Large intestine (tissue), 3 donors: ENCODE measurements at regions not wholly inside any gene's neighbourhood (a gene's known extent, or its start where the extent isn't known, plus 50 kb on each side); places are given as distances from the start of the nearest gene placed in this dataset.
A peak's percentile ranks its signal among the peaks of the same experiment; 100 is the strongest.

Experiments used
- DNase-seq, 2 donors: peaks; one replicate each; pipeline versions ENCODE4 v3.0.0 to v3.0.0-alpha.2; 2013
- H3K27ac ChIP-seq: one replicate; pipeline ENCODE4 v1.5.1; 2013; ENCODE audit warnings: low read length
- H3K27me3 ChIP-seq: 2 replicates; pipeline ENCODE4 v1.6.1; 2013; ENCODE audit warnings: low read length; ENCODE audit not compliant: control insufficient read depth, insufficient read depth
- H3K36me3 ChIP-seq: 2 replicates; pipeline ENCODE4 v1.6.1; 2013; ENCODE audit warnings: low read length; ENCODE audit not compliant: control insufficient read depth, insufficient read depth
- H3K4me1 ChIP-seq: one replicate; pipeline ENCODE4 v1.6.1; 2013; ENCODE audit warnings: low read length; ENCODE audit not compliant: control insufficient read depth, insufficient read depth
- H3K4me3 ChIP-seq: one replicate; pipeline ENCODE4 v1.5.1; 2013; ENCODE audit warnings: low read length
- H3K9me3 ChIP-seq: one replicate; pipeline ENCODE4 v1.6.1; 2013; ENCODE audit warnings: mild to moderate bottlenecking, low read depth, low read length, moderate library complexity; ENCODE audit not compliant: control insufficient read depth
- WGBS: methylation state at CpG from one replicate; pipeline ENCODE4 v1.1.5; 2013; ENCODE audit warnings: low lambda C conversion rate; ENCODE audit not compliant: insufficient coverage; 5-methylcytosine and 5-hydroxymethylcytosine counted together

GRCh38 chr20:6524305-6524704, 243.2 kb upstream of the BMP2 start:
- Histone ChIP-seq H3K4me1 (no peaks in the 10 kb centered on the region), H3K27ac (no peak overlapping the region), H3K9me3 (peaks cover 12% of the 10 kb centered on the region), H3K36me3 (no peaks in the 10 kb centered on the region), H3K4me3 (no peak overlapping the region), H3K27me3 (no peaks in the 10 kb centered on the region)
- DNase-seq, result no peak
- 89% methylated on average over 3 of the region's 3 CpGs for WGBS

DNA sequence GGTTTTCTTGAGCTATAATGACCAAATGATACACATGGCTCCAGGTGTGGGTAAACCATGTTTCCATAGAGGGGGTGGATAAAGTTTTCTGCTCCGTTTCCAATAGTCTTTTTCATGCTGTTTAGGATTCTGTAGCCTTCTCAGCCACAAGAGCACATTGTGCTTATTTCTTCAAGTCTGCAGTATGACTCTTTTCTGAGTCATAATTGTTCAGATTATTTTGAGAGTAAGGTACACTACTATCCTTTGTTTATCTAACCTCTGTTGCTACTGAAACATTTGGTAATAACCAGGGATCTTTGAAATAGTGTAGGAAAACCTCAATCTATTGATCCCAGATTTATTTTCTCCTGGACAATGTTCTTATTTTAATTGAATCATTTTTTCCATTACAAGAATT, 247.9 kb upstream of the BMP2 start:
- Histone ChIP-seq H3K4me1 (no peaks in the 10 kb centered on the region), H3K9me3 (no peaks in the 10 kb centered on the region), H3K27me3 (no peaks in the 10 kb centered on the region), H3K36me3 (no peaks in the 10 kb centered on the region), H3K27ac (no peak overlapping the region), H3K4me3 (no peak overlapping the region)
- no CpG with 5 or more reads among the region's 1 CpG for WGBS
- DNase-seq, result no peak

- no peak overlapping the region for H3K4me3 ChIP-seq
- DNase-seq, result no peak
- no peaks in the 10 kb centered on the region for H3K9me3 ChIP-seq
- H3K27me3 ChIP-seq, result no peaks in the 10 kb centered on the region
- no peak overlapping the region for H3K27ac ChIP-seq
- no CpG with 5 or more reads among the region's 1 CpG for WGBS
- no peaks in the 10 kb centered on the region for H3K36me3 ChIP-seq
- no peaks in the 10 kb centered on the region for H3K4me1 ChIP-seq
Measured at GRCh38 chr20:6515261-6515660, 252.2 kb upstream of the BMP2 start.

DNA sequence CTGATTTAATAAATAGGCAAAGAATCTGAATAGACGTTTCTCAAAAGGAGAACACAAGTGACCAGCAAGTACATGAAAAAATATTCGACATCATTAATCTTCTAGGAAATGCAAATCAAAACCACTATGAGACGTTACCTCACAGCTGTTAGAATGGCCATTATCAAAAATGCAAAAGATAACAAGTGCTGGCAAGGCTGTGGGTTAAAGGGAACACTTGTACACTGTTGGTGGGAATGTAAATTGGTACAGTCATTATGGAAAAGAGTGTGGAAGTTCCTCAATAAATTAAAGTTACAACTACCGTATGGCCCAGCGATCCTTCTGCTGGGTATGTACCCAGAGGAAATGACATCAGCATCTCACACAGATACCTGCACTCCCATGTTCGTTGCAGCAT, 253.9 kb upstream of the BMP2 start:
- Histone ChIP-seq H3K9me3 (no peaks in the 10 kb centered on the region), H3K27ac (no peak overlapping the region), H3K4me3 (no peak overlapping the region), H3K27me3 (no peaks in the 10 kb centered on the region), H3K36me3 (no peaks in the 10 kb centered on the region), H3K4me1 (no peaks in the 10 kb centered on the region)
- WGBS, result 92% methylated on average over 2 of the region's 6 CpGs
- DNase-seq, result no peak

DNA sequence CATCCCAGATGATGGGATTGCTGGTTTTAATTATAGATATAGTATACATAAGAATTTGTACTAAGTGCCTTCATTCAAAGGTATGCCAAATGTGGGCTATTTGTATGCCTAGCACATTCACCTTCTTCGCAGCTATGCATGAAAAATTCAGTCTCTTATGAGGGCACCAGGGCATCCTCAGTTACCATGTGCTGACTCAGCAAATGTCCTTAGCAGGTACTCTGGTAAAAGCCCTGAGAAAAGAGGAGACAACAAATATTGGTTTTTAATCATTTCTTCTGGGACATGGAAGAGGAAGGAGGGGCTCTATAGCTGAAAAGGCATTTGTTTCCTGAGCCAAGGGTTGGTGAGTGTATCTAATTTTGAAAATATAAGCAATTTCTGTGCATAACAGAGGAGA, 258.1 kb upstream of the BMP2 start:
- WGBS, result 83% methylated on average over 1 of the region's 1 CpG
- Histone ChIP-seq H3K36me3 (no peaks in the 10 kb centered on the region), H3K4me1 (no peaks in the 10 kb centered on the region), H3K27ac (no peak overlapping the region), H3K27me3 (no peaks in the 10 kb centered on the region), H3K9me3 (no peaks in the 10 kb centered on the region), H3K4me3 (no peak overlapping the region)
- DNase-seq, result no peak

- no peak for DNase-seq
- Histone ChIP-seq H3K4me1 (no peaks in the 10 kb centered on the region), H3K27ac (no peak overlapping the region), H3K36me3 (no peaks in the 10 kb centered on the region), H3K9me3 (no peaks in the 10 kb centered on the region), H3K4me3 (no peak overlapping the region), H3K27me3 (no peaks in the 10 kb centered on the region)
- no CpG with 5 or more reads among the region's 3 CpGs for WGBS
Measured at GRCh38 chr20:6506906-6507305, 260.6 kb upstream of the BMP2 start.

DNA sequence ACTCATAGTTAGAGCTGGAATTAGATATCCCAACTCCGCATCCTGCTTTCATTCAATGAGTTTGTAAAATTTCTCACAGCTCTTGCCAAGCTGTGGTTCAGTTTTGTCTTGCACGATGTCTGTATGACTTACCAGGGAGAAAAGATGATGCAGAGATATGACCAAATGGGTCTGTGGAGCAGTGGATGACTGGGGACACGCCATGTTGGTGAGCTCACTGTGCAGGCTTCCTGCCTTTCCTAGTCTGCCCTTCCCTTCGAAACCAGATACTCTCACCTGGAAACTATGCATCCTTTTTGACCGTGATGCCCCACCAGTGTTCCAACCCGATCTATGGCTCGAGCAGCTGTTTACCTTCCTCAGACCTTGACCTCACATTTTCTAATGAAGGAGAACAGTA, 262.7 kb upstream of the BMP2 start:
- H3K9me3 ChIP-seq, result no peaks in the 10 kb centered on the region
- H3K4me1 ChIP-seq, result no peaks in the 10 kb centered on the region
- WGBS, result no CpG with 5 or more reads among the region's 7 CpGs
- DNase-seq, result no peak
- no peaks in the 10 kb centered on the region for H3K36me3 ChIP-seq
- H3K27ac ChIP-seq, result no peak overlapping the region
- no peaks in the 10 kb centered on the region for H3K27me3 ChIP-seq
- H3K4me3 ChIP-seq, result no peak overlapping the region

GRCh38 chr20:6504179-6504578, 263.3 kb upstream of the BMP2 start:
- WGBS, result 68% methylated on average over 2 of the region's 2 CpGs
- no peaks in the 10 kb centered on the region for H3K4me1 ChIP-seq
- H3K9me3 ChIP-seq, result no peaks in the 10 kb centered on the region
- DNase-seq, result no peak
- H3K36me3 ChIP-seq, result no peaks in the 10 kb centered on the region
- no peak overlapping the region for H3K27ac ChIP-seq
- H3K4me3 ChIP-seq, result no peak overlapping the region
- H3K27me3 ChIP-seq, result no peaks in the 10 kb centered on the region

GRCh38 chr20:6502999-6503398, 264.5 kb upstream of the BMP2 start:
- H3K9me3 ChIP-seq, result no peaks in the 10 kb centered on the region
- WGBS, result no CpG with 5 or more reads among the region's 2 CpGs

DNA sequence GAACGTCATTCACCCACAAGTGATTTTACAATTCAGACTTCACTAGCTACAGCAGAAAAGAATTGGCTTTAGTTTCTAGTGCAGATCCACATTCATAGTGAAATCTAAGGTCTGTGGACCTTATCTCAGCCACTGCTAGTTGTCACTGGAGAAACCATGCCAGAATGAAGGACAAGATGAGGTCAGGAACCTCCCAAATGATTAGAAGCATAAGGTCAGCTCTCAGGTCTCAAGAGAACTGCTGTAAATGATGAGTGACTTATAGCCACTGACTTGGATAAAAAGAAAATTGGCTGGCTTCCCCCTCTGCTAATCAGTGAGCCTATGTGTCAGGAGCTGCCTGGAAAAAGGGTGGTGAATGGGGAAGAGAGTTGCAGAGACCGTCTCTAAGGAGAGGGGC, 265.3 kb upstream of the BMP2 start:
- Histone ChIP-seq H3K4me1 (no peaks in the 10 kb centered on the region), H3K27ac (no peak overlapping the region), H3K36me3 (no peaks in the 10 kb centered on the region), H3K9me3 (no peaks in the 10 kb centered on the region), H3K27me3 (no peaks in the 10 kb centered on the region), H3K4me3 (no peak overlapping the region)
- WGBS, result no CpG with 5 or more reads among the region's 2 CpGs
- no peak for DNase-seq

More at GRCh38 chr20:6502999-6503398, 264.5 kb upstream of the BMP2 start:
- no peaks in the 10 kb centered on the region for H3K36me3 ChIP-seq
- no peaks in the 10 kb centered on the region for H3K4me1 ChIP-seq
- no peak overlapping the region for H3K27ac ChIP-seq
- H3K4me3 ChIP-seq, result no peak overlapping the region
- peak in 1 of 2 donors; percentile 11 for DNase-seq
- H3K27me3 ChIP-seq, result no peaks in the 10 kb centered on the region

GRCh38 chr20:6501061-6501460, 266.4 kb upstream of the BMP2 start:
- WGBS, result no CpG with 5 or more reads among the region's 1 CpG
- H3K4me1 ChIP-seq, result no peaks in the 10 kb centered on the region
- no peak overlapping the region for H3K27ac ChIP-seq
- no peaks in the 10 kb centered on the region for H3K36me3 ChIP-seq
- no peaks in the 10 kb centered on the region for H3K27me3 ChIP-seq
- no peak for DNase-seq
- H3K4me3 ChIP-seq, result no peak overlapping the region
- no peaks in the 10 kb centered on the region for H3K9me3 ChIP-seq
